ENCODE measurements at regions not wholly inside any gene's neighbourhood (a gene's known extent, or its start where the extent isn't known, plus 50 kb on each side); places are given as distances from the start of the nearest gene placed in this dataset.

DNA sequence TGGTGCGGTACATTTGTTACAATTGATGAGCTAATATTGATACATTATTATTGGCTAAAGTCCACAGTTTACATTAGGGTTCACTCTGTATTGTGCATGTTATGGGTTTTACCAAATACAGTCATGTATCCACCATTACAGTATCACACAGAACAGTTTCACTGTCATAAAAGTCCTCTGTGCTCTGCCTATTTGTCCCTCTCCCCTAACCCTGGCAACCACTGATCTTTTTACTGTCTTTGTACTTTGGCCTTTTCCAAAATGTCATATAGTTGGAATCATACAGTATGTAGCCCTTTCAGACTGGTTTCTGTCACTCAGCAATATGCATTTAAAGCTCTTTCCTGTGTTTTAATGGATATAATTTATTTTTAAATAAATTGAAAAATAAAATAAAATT lies 83.1 kb upstream of the SLC4A7 start:
- TF ChIP-seq, protein P1, sequence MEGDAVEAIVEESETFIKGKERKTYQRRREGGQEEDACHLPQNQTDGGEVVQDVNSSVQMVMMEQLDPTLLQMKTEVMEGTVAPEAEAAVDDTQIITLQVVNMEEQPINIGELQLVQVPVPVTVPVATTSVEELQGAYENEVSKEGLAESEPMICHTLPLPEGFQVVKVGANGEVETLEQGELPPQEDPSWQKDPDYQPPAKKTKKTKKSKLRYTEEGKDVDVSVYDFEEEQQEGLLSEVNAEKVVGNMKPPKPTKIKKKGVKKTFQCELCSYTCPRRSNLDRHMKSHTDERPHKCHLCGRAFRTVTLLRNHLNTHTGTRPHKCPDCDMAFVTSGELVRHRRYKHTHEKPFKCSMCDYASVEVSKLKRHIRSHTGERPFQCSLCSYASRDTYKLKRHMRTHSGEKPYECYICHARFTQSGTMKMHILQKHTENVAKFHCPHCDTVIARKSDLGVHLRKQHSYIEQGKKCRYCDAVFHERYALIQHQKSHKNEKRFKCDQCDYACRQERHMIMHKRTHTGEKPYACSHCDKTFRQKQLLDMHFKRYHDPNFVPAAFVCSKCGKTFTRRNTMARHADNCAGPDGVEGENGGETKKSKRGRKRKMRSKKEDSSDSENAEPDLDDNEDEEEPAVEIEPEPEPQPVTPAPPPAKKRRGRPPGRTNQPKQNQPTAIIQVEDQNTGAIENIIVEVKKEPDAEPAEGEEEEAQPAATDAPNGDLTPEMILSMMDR (conservative IDR thresholded peaks at IDR 0.05; ENCODE audit: low read length) = no peak
- no peak for TF ChIP-seq EZH2phosphoT487 (IDR thresholded peaks at IDR 0.05; ENCODE audit: borderline replicate concordance)
